HG02840 (cell line): ENCODE measurements at regions not wholly inside any gene's neighbourhood (a gene's known extent, or its start where the extent isn't known, plus 50 kb on each side); places are given as distances from the start of the nearest gene placed in this dataset.
"Not testable (repeated sequence)": the region's sequence is repeated elsewhere in the genome, so short reads cannot be mapped to it uniquely, and the experiment has no call there.

ENCODE experiments used
- ATAC-seq: cut with Tn5 transposase; IDR thresholded peaks from one replicate; pipeline ENCODE4 v1.9.1; 2021; ENCODE audit warnings: mild to moderate bottlenecking, moderate library complexity, moderate number of reproducible peaks; ENCODE audit not compliant: unreplicated experiment, low FRiP score

DNA sequence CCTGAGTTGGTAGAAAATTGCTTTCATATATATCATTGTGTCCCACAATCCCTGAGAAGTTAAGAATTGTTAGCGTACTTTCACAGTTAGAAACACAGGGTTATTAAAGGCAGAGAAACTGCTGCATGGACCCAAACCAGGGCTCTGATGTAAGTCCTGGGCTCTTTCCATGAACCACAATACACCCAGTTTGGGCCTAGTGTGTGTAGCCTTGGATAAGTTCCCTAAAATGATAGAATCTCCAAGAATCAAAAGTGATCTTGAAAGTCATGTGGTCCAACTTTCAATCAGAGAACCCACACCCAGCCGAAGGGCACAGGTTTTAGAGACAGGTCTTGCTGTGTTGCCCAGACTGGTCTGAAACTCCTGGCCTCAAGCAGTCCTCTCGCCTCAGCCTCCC is 257.8 kb upstream of the KLF3 start:
- no peak for ATAC-seq

DNA sequence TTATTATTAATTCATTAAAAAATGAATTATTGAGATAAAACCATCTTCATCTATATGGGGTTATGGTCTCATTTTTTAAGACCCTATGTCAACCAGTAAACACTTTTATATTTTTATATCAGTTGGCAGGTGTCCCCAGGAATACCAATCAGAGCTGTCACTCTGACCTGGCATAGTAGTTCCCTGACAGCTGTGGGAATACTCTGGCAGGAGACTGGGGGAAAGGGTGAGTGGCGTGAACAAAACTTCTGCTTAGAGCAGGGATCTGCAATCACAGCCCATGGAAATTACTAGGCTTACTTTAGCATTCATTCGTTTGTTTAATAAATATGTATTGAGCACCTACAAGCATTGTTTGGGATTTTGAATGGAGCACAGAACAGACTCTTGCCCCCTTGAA is 254.1 kb upstream of the KLF3 start:
- ATAC-seq = no peak

DNA sequence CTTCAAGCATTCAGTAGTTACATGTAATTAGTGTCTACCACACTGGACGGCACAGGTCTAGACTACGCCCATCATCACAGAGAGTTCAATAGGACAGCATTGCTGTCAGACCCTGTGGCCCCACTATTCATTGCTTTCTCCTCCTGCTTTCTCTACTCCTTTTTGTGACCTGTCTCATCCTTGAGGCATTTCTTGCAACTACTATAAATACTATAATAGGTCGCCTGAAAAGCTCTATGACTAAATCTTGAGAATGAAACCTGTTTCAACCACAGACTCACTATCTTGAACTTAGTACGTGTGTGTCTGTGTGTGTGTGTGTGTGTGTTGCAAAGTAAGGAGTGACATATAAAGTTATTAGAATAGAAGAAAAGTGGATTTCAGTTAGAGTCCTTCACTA is 252.9 kb upstream of the KLF3 start:
- no peak for ATAC-seq

DNA sequence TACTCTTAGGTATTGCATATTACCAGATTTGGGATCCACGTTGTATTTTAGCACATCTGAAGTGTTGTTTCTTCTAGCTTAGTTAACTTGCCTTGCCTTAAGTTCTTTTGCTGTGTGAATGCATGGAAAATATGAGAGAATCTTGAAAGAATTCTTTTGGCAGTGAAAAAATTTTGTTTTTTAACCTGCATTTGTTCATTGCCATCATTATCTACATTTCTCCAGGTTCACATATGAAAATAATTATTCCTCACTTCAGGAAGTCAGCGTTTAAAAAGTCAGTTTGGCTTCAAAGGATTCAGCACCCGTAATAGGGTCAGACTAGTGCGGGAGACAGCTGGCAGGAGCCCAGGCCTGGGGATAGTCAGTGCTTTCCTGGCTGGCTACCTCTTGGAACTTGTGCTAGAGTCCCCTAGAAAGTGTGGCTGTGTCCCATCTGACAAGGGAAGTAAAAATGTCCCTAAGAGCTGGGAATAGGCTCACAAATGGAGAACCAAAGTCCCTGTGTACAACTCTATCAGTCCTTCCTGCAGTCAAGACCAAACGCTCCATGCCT is 251.9 kb upstream of the KLF3 start:
- ATAC-seq = no peak

DNA sequence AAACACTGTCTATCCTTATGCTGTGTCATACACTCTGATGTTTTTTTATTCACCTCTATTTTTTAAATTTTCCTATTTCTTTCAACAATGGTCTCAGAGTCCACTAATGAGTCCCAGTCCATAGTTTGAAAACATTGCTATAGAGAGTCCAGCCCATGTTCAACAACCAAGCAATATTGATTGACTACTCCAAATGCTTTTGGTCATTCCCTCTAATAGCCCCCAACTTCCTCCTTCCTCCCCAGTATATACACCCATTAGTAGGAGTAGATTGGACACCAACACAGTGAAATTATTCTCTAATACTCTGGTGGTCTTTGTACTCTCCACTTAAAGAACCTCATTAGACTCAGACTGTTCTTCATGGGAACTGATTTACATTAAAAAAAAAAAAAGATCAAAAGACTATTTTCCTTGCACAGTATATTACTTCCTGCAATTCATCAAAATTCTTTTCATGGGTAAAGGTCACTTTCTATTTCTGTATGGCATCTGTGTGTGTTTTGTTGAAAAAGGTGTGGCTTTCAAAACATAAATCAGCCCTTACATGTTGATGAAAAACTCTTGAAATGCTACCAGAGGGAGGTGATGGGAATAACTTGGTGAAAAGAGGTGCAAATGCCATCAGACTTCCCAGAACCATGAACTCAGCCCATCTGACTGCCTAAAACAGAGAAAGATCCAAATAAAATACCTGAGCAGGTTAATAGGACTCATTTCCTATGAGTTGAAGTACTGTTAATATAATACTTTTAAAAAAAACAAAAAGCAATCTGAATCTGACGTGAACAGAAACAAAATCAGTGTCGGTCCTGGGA is 250.3 kb upstream of the KLF3 start:
- ATAC-seq = no peak

DNA sequence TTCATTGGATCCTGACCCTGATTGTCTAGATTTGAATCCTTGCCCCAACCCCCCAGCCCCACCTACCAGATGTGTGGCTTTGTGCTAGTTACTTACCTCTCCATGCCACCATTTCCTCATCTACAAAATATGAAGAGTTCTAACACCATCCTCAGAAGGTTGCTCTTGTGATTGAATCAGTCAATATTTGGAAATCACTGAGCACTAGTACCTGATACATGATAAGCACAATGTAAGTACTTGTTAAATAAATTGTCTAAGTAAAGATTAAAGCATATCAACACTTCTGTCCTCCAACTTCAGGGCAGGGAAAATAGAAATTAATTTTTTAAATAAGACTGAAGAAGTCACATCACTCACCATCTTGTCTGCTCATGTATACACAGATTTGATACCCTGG is 249.6 kb upstream of the KLF3 start:
- no peak for ATAC-seq

DNA sequence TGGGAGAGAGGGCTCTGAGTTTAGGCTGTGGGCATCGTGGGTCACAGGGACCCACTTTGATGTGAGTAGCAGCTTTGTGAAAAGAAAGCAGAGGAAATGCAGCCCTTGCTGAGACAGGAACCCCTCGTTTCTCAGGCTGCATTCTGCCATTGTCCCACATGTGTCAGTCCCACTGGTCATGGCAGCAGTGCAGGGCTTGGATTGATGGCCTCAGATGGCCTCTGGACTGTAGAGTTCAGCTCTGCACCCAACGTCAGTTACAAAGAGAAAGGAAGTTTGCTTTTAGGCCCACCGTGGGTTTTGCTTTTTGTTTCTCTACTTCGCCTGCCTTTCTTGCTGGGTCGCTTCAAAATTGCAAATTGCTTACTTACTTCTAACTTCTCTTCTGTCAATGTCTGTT is 248.3 kb upstream of the KLF3 start:
- no peak for ATAC-seq

DNA sequence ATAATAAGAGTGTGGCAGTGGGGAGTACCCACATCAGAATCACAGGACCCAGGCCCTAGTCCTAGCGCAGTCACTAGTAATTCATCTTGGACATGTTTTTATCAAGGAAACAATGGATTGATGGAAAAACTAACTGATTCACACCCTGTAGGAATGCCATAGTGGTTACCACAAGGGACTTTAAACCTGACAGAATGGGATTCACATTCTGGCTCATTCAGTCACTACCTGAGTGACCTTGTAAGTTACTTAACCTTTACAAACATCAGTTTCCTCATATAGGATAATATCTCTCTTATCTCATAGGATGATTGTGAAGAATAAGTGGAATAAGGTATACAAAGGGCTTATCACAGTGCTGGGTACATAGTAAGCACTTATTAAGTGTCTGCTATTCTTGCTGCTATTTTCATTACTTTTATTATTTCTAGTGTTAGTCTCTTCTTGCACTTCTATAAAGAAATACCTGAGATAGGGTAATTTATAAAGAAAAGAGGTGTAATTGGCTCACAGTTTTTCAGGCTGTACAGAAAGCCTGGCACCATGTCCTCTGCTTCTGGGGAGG is 247.5 kb upstream of the KLF3 start:
- ATAC-seq = no peak

DNA sequence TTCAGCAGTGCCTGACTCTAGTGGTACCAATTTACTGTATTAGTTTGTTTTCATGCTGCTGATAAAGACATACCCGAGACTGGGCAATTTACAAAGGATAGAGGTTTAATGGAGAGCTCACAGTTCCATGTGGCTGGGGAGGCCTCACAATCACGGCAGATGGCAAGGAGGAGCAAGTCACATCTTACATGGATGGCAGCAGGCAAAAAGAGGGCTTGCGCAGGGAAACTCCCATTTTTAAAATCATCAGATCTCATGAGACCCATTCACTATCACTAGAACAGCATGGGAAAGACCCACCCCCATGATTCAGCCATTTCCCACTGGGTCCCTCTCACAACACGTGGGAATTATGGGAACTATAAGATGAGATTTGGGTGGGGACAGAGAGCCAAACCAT is 243.7 kb upstream of the KLF3 start:
- not testable (repeated sequence) for ATAC-seq

DNA sequence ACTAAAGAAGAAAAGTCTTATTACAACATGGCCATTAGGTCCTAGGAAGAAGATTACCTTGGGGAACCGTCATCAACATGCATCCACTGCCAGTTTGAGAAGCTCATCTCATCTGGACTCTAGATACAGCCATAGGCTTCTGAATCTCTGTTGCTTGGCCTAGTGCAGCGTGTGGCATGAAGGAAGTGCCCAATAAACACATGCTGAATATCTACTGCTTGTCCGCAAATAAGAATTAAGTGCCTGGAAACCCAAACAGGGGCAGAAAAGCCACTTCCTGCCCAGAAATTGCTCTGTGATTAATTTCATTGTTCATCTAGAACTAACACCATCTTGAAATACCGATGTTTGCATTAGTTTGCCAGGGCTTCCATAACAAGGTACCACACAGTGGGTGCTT is 241.1 kb upstream of the KLF3 start:
- no peak for ATAC-seq

DNA sequence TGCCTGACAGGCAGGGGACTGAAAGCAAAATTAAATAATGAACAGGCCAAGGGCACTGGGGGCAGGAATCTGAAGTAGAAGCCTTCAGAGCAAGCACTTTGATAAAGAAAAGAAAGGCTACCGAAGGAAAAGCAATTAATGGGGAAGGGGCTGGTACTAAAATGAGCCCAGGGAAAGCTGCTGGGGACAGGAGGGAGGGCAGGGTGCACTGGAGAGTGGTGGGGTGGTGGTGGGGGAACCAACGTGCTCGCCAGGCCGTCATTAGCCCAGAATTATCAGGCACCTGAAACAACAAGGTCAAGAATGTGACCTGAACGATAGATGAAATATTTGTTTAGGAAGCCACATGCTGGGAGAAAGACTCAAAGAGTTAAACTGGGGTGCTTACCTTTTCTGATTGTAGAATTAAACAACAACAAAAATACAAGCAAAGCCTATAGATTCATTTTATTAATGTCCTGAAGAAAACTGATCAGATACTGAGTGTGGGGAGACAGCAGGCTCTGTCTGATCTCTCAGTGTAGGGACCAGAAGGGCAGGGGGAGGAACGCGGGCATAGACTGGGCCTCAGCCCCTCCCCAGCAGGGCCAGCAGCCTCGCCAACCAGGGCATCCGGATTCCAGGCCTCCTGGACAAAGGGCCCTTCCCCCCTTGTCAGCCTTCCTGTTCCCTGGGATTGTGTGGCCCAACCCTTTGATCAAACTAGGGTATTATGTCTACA is 239.7 kb upstream of the KLF3 start:
- no peak for ATAC-seq

DNA sequence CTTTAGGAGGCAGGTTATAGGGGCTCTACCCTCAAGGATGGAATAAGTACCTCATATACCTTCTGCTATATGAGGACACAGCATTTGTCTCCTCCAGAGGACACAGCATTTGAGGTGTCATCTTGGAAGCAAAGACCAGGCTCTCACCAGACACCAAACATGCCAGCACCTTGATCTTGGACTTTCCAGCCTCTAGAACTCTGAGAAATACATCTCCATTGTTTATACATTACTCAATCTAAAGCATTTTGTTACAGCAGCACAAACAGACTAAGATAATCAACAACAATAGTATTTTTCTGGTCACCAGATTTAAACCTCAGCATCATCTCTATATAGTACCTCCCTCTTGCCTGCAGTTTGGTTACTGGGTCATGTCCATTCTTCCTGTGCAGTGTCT is 237.5 kb upstream of the KLF3 start:
- ATAC-seq = no peak

DNA sequence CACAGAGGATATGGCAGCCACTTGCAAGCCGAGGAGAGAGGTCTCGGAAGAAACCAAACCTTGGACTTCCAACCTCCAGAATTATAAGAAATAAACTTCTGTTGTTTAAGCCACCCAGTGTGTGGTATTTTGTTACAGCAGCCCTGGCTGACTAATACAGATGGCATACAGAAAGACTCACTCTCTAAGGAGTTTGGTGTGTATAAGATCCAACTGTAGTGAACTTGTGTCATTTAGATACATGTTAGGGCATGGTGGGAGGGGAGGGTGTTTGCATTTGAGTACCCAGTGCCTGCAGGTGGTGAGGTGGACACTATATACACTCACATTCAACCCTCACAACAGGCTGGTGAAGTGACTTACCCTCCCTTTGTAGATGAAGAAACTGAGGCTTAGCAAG is 233.2 kb upstream of the KLF3 start:
- no peak for ATAC-seq

DNA sequence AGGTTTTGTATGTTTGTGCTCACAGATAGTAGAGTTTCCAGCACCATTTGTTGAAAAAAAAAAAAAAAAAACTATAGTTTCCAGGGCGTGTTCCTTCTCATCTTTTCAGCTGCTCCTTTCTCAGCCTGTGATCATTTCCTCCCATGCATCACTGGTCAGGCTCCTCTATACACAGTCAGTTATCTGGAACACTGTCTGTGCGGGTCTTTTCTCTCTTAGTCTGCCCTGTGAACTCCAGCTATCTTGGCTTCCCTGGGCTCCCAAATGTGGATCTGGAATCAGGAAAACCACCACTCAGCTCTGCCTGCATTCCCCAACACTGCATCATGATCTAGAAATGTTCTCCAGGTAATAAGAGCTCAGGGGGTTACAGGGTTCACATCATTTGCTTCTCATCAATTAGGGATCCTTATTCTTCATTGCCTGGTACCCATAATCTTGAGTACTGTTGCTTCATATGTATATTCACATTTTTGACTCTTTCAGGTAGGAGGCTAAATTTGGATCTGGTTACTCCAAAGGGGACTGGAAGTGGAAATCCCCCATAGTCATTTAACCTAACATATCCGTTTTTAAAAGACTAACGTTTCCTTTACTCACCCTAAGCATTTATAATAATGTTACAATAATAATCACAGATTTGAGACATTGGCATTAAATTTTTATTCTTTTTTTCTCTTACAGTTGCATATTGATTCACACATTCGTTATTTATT is 221.8 kb upstream of the KLF3 start:
- no peak for ATAC-seq

DNA sequence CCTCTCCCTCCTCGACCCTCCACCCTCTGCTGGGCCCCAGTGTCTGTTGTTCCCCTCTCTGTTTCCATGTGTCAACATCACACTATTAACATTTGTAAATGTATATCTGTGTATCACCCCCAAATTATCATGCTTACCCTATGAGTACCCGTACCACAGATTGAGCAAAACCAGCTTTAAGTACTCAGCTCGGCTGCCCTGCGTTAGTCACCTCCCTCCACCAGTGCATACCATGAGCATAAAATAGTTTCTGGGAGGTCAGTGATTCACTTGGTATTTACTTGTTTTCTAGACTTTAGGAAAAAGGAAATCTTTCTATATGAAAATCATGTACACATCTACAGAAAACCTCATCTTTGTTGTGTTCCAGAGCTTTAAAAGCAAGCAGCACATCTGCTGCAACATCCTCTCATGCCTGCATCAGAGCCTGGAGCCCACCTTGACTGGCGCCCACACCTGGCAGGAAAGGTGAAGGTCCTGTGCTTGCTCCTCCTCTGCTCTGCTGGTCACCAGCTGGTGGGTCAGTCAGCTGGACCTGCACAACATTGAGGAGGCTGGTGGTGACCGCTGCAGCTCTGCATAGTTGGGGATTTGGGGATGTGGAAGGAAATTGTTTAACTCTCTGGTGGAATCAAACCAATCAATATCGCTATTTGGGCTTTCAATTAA is 214.4 kb upstream of the KLF3 start:
- ATAC-seq = no peak

DNA sequence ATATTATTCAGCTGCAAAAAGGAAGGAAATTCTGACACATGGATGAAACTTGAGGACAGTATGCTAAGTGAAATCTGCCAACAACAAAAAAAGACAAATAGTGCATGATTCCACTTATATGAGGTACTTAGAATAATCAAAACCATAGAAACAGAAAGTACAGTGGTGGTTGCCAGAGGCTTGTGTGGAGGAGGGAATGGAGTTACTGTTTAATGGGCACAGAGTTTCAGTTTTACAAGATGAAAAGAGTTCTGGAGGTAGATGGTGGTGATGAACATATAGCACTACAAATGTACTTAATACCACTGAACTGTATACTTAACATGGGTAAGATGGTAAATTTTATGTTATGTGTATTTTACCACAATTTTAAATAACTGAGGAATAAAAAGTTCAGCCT is 212.0 kb upstream of the KLF3 start:
- no peak for ATAC-seq

DNA sequence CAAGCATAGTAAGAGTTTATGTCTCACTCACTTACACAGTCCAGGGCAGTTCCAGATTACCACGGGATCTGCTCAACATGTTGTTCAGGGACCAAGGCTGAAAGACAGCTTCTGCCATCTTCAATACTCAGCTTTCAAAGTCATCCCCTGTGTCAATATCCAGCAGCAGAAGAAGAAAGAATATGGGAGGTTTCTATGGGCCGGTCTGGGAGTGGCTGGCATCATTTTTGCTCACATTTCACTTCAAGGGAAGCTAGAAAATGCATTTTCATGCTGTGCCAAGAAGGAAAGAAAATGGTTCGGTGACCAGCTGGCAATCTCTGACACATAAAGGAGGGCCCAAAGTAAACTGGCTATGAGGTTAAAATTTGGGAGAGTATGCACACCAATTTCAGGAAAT is 211.5 kb upstream of the KLF3 start:
- no peak for ATAC-seq

DNA sequence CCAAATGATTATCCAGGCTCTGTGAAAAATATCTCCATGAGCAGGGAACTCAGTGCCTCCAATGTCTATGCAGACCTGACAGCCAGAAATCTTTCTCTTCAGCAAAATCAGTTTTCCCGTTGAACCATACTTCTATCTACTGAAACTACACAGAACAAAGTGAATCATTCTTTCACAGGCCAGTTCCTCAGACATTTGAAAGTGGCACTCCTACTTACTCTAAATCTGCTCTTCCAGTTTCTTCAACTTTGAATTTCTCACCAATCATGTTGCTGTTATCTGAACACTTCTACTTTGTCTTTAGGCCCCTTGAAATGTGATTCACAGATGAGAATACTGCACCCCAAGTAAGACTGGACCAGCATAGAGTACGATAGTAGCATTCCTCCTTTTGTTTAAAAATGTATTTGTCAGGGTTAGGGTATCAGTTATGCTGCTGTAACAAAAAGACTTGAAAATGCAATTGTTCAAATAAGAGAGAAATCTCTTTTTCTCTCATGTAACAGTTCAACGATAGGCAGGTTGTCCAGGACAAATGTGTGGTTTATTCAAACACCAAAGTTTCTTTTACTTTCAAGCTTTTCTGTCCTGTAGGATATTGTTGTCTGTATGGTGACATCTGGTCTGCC is 210.6 kb upstream of the KLF3 start:
- no peak for ATAC-seq

DNA sequence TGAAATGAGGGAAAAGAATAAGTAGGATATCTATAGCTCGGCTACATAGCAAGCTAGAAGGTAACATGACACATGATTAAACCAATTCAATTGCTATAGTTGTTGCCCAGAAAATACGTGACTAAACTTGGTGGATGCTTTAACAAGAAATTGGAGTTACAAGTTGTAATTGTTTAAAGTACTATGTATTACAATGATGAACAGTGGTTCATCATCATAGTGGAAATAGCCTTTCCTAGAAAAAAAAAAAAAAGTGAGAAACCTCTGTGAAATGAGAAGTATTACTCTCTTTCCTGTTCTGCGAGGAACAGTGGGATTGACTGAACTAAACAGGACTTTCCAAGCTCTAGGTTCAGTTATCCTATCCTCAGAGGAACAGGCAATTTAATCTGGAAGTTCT is 209.7 kb upstream of the KLF3 start:
- no peak for ATAC-seq
